ENCODE measurements at regions not wholly inside any gene's neighbourhood (a gene's known extent, or its start where the extent isn't known, plus 50 kb on each side); places are given as distances from the start of the nearest gene placed in this dataset.

DNA sequence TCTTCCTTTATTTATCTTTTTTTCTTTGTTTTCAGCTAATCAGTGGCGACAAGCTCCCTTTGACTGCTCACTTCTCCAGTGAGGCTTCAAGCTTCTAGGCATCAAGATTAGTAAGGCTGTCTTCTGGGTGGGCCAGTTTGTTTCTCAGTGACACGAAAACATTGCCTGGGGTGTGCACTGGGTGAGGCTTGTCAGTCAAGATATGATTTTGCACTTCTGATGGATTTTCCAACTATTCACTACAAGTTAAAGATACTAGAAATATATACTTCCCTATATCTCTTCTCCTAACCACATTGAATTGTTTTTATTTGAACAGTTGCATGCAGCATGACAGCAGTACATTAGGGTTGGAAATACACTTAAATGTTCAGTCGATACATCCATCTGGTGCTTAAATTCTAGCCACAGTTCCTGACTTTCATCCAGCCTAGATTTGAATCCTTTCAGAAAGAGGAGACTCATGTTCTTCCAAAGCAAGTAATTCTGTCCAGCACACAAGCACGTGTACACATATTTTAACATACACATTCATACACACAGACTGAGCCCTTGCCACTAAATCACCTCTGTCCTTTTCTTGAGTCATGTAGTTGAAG lies 275.6 kb upstream of the NOVA1 start:
- no peaks in the 10 kb centered on the region for H3K9me3 ChIP-seq
- H3K4me3 ChIP-seq (ENCODE audit: low read depth, low read length) = no peak overlapping the region
- H3K4me1 ChIP-seq = no peaks in the 10 kb centered on the region
- intact Hi-C loops (cut with micrococcal nuclease; ENCODE audit: unreplicated experiment) = no loop called here
- H3K27me3 Mint-ChIP-seq (ENCODE audit: insufficient read depth, unreplicated experiment) = no peaks in the 10 kb centered on the region
- ChIA-PET POLR2A (no interaction called here), CTCF (no interaction called here)
- H3K27ac Mint-ChIP-seq (ENCODE audit: unreplicated experiment) = no peak overlapping the region
- no peak overlapping the region for H3K4me3 Mint-ChIP-seq (ENCODE audit: unreplicated experiment)
- peaks cover 11% of the 10 kb centered on the region for H3K4me1 Mint-ChIP-seq (ENCODE audit: low read depth, unreplicated experiment)
- no TSS peak for BruUV-seq (replicated peaks)
- TF ChIP-seq, protein P1, sequence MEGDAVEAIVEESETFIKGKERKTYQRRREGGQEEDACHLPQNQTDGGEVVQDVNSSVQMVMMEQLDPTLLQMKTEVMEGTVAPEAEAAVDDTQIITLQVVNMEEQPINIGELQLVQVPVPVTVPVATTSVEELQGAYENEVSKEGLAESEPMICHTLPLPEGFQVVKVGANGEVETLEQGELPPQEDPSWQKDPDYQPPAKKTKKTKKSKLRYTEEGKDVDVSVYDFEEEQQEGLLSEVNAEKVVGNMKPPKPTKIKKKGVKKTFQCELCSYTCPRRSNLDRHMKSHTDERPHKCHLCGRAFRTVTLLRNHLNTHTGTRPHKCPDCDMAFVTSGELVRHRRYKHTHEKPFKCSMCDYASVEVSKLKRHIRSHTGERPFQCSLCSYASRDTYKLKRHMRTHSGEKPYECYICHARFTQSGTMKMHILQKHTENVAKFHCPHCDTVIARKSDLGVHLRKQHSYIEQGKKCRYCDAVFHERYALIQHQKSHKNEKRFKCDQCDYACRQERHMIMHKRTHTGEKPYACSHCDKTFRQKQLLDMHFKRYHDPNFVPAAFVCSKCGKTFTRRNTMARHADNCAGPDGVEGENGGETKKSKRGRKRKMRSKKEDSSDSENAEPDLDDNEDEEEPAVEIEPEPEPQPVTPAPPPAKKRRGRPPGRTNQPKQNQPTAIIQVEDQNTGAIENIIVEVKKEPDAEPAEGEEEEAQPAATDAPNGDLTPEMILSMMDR (IDR thresholded peaks at IDR 0.05; ENCODE audit: insufficient read depth in 1 of 2, low read depth in 1 of 2, low read length in 1 of 2, severe bottlenecking in 1 of 2, unreplicated experiment in 1 of 2) = no peak
- DNase-seq = no peak
- H3K36me3 Mint-ChIP-seq (ENCODE audit: insufficient read depth, unreplicated experiment) = no peaks in the 10 kb centered on the region
- no peaks in the 10 kb centered on the region for H3K9me3 Mint-ChIP-seq (ENCODE audit: unreplicated experiment)
- H3K36me3 ChIP-seq (ENCODE audit: control insufficient read depth, insufficient read depth, low read length) = no peaks in the 10 kb centered on the region
- no peaks in the 10 kb centered on the region for H3K27me3 ChIP-seq (replicated peaks; ENCODE audit: control insufficient read depth, insufficient read depth, low read length)

DNA sequence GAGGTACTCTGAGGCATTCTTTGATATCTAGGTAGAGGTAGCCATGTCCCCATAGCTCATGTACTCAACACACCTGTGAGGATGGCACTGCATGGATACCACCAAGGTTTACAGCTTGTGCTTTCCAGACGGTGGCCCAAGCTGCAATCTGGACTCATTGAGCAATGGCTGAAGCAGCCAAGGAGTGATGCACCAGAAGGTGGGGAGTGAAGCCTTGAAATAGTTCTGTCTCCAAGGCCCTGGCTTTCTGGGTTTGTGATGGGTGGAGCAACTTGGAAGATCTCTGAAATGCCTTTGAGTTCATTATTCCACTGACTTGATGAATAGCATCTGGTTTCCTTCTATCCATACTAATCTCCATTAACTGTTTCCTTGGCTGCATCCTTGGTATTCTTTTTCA lies 290.0 kb upstream of the NOVA1 start:
- Histone ChIP-seq H3K9me3 (no peaks in the 10 kb centered on the region), H3K36me3 (ENCODE audit: control insufficient read depth, insufficient read depth, low read length) (no peaks in the 10 kb centered on the region), H3K27me3 (replicated peaks; ENCODE audit: control insufficient read depth, insufficient read depth, low read length) (no peaks in the 10 kb centered on the region), H3K4me3 (ENCODE audit: low read depth, low read length) (no peak overlapping the region), H3K4me1 (no peaks in the 10 kb centered on the region)
- Mint-ChIP-seq H3K36me3 (ENCODE audit: insufficient read depth, unreplicated experiment) (no peaks in the 10 kb centered on the region), H3K27ac (ENCODE audit: unreplicated experiment) (no peak overlapping the region), H3K9me3 (ENCODE audit: unreplicated experiment) (no peaks in the 10 kb centered on the region), H3K4me3 (ENCODE audit: unreplicated experiment) (no peak overlapping the region), H3K4me1 (ENCODE audit: low read depth, unreplicated experiment) (no peaks in the 10 kb centered on the region), H3K27me3 (ENCODE audit: insufficient read depth, unreplicated experiment) (no peaks in the 10 kb centered on the region)
- BruUV-seq (replicated peaks) = no TSS peak
- POLR2A ChIA-PET = no interaction called here
- TF ChIP-seq, protein P1 (IDR thresholded peaks at IDR 0.05; ENCODE audit: insufficient read depth in 1 of 2, low read depth in 1 of 2, low read length in 1 of 2, severe bottlenecking in 1 of 2, unreplicated experiment in 1 of 2) = no peak
- intact Hi-C loops (cut with micrococcal nuclease; ENCODE audit: unreplicated experiment) = no loop called here
- no peak for DNase-seq
- CTCF ChIA-PET = no interaction called here

DNA sequence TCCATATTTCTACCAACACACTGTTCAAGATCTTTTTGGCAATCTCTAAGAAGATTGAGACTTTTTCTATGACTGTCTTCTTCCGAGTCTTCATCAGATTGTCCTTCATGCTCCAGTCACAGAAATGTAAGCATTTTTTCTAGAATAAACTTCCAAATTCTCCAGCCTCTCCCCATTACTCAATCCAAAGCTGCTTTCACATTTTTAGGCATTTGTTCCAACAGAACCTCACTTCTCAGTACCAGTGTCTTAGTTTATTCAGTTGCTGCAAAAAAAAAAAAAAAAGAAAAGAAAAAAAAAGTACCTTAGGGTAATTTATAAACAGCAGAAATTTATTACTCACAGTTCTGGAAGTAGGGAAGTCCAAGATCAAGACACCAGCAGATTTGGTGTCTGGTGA lies 290.8 kb upstream of the NOVA1 start:
- H3K36me3 ChIP-seq (ENCODE audit: control insufficient read depth, insufficient read depth, low read length) = no peaks in the 10 kb centered on the region
- H3K4me3 ChIP-seq (ENCODE audit: low read depth, low read length) = no peak overlapping the region
- H3K36me3 Mint-ChIP-seq (ENCODE audit: insufficient read depth, unreplicated experiment) = no peaks in the 10 kb centered on the region
- ChIA-PET CTCF (no interaction called here), POLR2A (no interaction called here)
- TF ChIP-seq, protein P1 (IDR thresholded peaks at IDR 0.05; ENCODE audit: insufficient read depth in 1 of 2, low read depth in 1 of 2, low read length in 1 of 2, severe bottlenecking in 1 of 2, unreplicated experiment in 1 of 2) = no peak
- intact Hi-C loops (cut with micrococcal nuclease; ENCODE audit: unreplicated experiment) = no loop called here
- H3K4me3 Mint-ChIP-seq (ENCODE audit: unreplicated experiment) = no peak overlapping the region
- no peaks in the 10 kb centered on the region for H3K4me1 ChIP-seq
- no peaks in the 10 kb centered on the region for H3K4me1 Mint-ChIP-seq (ENCODE audit: low read depth, unreplicated experiment)
- no peak overlapping the region for H3K27ac Mint-ChIP-seq (ENCODE audit: unreplicated experiment)
- H3K9me3 Mint-ChIP-seq (ENCODE audit: unreplicated experiment) = no peaks in the 10 kb centered on the region
- H3K9me3 ChIP-seq = no peaks in the 10 kb centered on the region
- no TSS peak for BruUV-seq (replicated peaks)
- no peaks in the 10 kb centered on the region for H3K27me3 Mint-ChIP-seq (ENCODE audit: insufficient read depth, unreplicated experiment)
- H3K27me3 ChIP-seq (replicated peaks; ENCODE audit: control insufficient read depth, insufficient read depth, low read length) = no peaks in the 10 kb centered on the region
- DNase-seq = no peak

All from Caco-2 (cell line).